GM21529 (cell line): ENCODE measurements at regions not wholly inside any gene's neighbourhood (a gene's known extent, or its start where the extent isn't known, plus 50 kb on each side); places are given as distances from the start of the nearest gene placed in this dataset.
A peak's percentile ranks its signal among the peaks of the same experiment; 100 is the strongest.

ENCODE experiments used
- ATAC-seq: cut with Tn5 transposase; IDR thresholded peaks from one replicate; pipeline ENCODE4 v1.9.1; 2021; ENCODE audit not compliant: unreplicated experiment

- no peak for ATAC-seq
These were observed 210.8 kb downstream of the HNMT start for GRCh38 chr2:138175066-138175465.

- no peak for ATAC-seq
These were observed 212.7 kb downstream of the HNMT start for GRCh38 chr2:138176862-138177439.

GRCh38 chr2:138177693-138178092, 213.4 kb downstream of the HNMT start:
- ATAC-seq: no peak

- ATAC-seq: no peak
These were observed 216.6 kb downstream of the HNMT start for GRCh38 chr2:138180692-138181386.

GRCh38 chr2:138182250-138182936, 218.1 kb downstream of the HNMT start:
- ATAC-seq: no peak

- ATAC-seq: no peak
These were observed 218.7 kb downstream of the HNMT start for GRCh38 chr2:138182937-138183312.

- no peak for ATAC-seq
These were observed 219.4 kb downstream of the HNMT start for GRCh38 chr2:138183705-138184104.

- ATAC-seq: no peak
These were observed 220.2 kb downstream of the HNMT start for GRCh38 chr2:138184428-138184827.

GRCh38 chr2:138185827-138186226, 221.6 kb downstream of the HNMT start:
- ATAC-seq: no peak

- no peak for ATAC-seq
These were observed 222.9 kb downstream of the HNMT start for GRCh38 chr2:138187221-138187620.

- no peak for ATAC-seq
These were observed 226.7 kb downstream of the HNMT start for GRCh38 chr2:138190999-138191398.

- ATAC-seq: no peak
These were observed 229.3 kb downstream of the HNMT start for GRCh38 chr2:138193416-138194213.

- ATAC-seq: no peak
These were observed 237.0 kb downstream of the HNMT start for GRCh38 chr2:138201286-138201685.

GRCh38 chr2:138202762-138203161, 238.5 kb downstream of the HNMT start:
- ATAC-seq: no peak

- ATAC-seq: no peak
These were observed 241.0 kb downstream of the HNMT start for GRCh38 chr2:138205281-138205680.

GRCh38 chr2:138207074-138207930, 243.0 kb downstream of the HNMT start:
- ATAC-seq: no peak

- no peak for ATAC-seq
These were observed 244.7 kb downstream of the HNMT start for GRCh38 chr2:138209009-138209408.

GRCh38 chr2:138210487-138210886, 246.2 kb downstream of the HNMT start:
- no peak for ATAC-seq

- ATAC-seq: no peak
These were observed 248.2 kb downstream of the HNMT start for GRCh38 chr2:138212434-138212833.

- peak; percentile 51 for ATAC-seq
These were observed 248.8 kb downstream of the HNMT start for GRCh38 chr2:138213084-138213483.

GRCh38 chr2:138213624-138214023, 249.4 kb downstream of the HNMT start:
- ATAC-seq: no peak
